Body of pancreas (tissue), 4 donors: ENCODE measurements at regions not wholly inside any gene's neighbourhood (a gene's known extent, or its start where the extent isn't known, plus 50 kb on each side); places are given as distances from the start of the nearest gene placed in this dataset.

Experiments used
- POLR2A ChIP-seq, 3 donors: fragments of 450-650 bp; IDR thresholded peaks; one replicate each; pipeline ENCODE4 v1.6.1; 2016; ENCODE audit warnings: antibody characterized with exemption in 3 of 3, mild to moderate bottlenecking in 2 of 3
- TF ChIP-seq, protein P1 (sequence below), 7 experiments: fragments of 450-650 bp in 4 of 7; fragments of 200-600 bp in 3 of 7; sonication (generic) in 3 of 7; IDR thresholded peaks; one replicate each; pipeline ENCODE4 v1.5.1; 2016 to 2019; ENCODE audit warnings: antibody characterized with exemption in 7 of 7

DNA sequence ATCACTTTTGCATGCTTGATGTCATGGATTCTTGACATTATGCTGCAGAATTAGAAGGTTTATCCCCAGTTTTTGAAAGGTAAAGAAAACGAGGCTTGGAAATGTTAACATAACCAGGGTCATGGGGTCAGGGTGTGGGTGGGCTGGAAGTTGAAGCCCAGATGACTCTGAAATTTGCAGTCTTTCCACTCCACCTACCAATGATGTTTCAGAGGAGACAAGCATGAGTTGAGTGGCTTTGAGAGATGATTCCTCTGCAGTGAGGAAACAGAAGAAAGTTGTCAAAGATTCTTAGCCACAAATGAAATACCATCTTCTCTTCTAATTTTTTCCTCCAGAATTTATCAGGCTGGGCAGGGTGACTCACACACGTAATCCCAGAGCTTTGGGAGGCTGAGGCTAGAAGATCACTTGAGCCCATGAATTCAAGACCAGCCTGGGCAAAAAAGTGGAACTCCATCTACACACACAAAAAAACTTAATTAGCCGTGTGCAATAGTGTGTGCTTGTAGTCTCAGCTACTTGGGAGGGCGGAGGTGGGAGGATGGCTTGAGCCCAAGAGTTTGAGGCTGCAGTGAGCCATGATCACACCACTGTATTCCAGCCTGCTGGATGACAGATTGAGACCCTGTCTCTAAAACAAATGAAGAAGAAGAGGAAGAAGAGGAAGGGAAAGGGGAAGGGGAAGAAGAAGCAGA is 239.1 kb upstream of the AUTS2 start:
- TF ChIP-seq POLR2A (IDR thresholded peaks at IDR 0.05) = no peak
- TF ChIP-seq, protein P1, sequence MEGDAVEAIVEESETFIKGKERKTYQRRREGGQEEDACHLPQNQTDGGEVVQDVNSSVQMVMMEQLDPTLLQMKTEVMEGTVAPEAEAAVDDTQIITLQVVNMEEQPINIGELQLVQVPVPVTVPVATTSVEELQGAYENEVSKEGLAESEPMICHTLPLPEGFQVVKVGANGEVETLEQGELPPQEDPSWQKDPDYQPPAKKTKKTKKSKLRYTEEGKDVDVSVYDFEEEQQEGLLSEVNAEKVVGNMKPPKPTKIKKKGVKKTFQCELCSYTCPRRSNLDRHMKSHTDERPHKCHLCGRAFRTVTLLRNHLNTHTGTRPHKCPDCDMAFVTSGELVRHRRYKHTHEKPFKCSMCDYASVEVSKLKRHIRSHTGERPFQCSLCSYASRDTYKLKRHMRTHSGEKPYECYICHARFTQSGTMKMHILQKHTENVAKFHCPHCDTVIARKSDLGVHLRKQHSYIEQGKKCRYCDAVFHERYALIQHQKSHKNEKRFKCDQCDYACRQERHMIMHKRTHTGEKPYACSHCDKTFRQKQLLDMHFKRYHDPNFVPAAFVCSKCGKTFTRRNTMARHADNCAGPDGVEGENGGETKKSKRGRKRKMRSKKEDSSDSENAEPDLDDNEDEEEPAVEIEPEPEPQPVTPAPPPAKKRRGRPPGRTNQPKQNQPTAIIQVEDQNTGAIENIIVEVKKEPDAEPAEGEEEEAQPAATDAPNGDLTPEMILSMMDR (IDR thresholded peaks at IDR 0.05) = no peak
